ENCODE measurements at regions not wholly inside any gene's neighbourhood (a gene's known extent, or its start where the extent isn't known, plus 50 kb on each side); places are given as distances from the start of the nearest gene placed in this dataset.

- Mint-ChIP-seq H3K27me3 (ENCODE audit: unreplicated experiment) (no peaks in the 10 kb centered on the region), H3K4me3 (ENCODE audit: low read depth, unreplicated experiment) (no peak overlapping the region), H3K9me3 (ENCODE audit: low read depth, unreplicated experiment) (no peaks in the 10 kb centered on the region), H3K36me3 (ENCODE audit: insufficient read depth, unreplicated experiment) (no peaks in the 10 kb centered on the region), H3K27ac (ENCODE audit: unreplicated experiment) (no peak overlapping the region), H3K4me1 (ENCODE audit: low read depth, unreplicated experiment) (no peaks in the 10 kb centered on the region)
- no TSS peak for BruUV-seq (replicated peaks)
- no peak for TF ChIP-seq CTCF (IDR thresholded peaks at IDR 0.05; ENCODE audit: unreplicated experiment)
- CTCF ChIA-PET = no interaction called here
- intact Hi-C loops (cut with micrococcal nuclease; ENCODE audit: unreplicated experiment) = no loop called here
- DNase-seq = no peak
These were observed 456.0 kb upstream of the SOX9 start for GRCh38 chr17:71664861-71665260.

- no TSS peak for BruUV-seq (replicated peaks)
- TF ChIP-seq CTCF (IDR thresholded peaks at IDR 0.05; ENCODE audit: unreplicated experiment) = no peak
- intact Hi-C loops (cut with micrococcal nuclease; ENCODE audit: unreplicated experiment) = no loop called here
- Mint-ChIP-seq H3K4me1 (ENCODE audit: low read depth, unreplicated experiment) (no peaks in the 10 kb centered on the region), H3K27ac (ENCODE audit: unreplicated experiment) (no peak overlapping the region), H3K27me3 (ENCODE audit: unreplicated experiment) (no peaks in the 10 kb centered on the region), H3K9me3 (ENCODE audit: low read depth, unreplicated experiment) (no peaks in the 10 kb centered on the region), H3K4me3 (ENCODE audit: low read depth, unreplicated experiment) (no peak overlapping the region), H3K36me3 (ENCODE audit: insufficient read depth, unreplicated experiment) (no peaks in the 10 kb centered on the region)
- CTCF ChIA-PET = no interaction called here
- DNase-seq = no peak
These were observed 454.8 kb upstream of the SOX9 start for GRCh38 chr17:71666047-71666446.

- no TSS peak for BruUV-seq (replicated peaks)
- no peak for DNase-seq
- H3K4me3 Mint-ChIP-seq (ENCODE audit: low read depth, unreplicated experiment) = no peak overlapping the region
- no peaks in the 10 kb centered on the region for H3K9me3 Mint-ChIP-seq (ENCODE audit: low read depth, unreplicated experiment)
- H3K36me3 Mint-ChIP-seq (ENCODE audit: insufficient read depth, unreplicated experiment) = no peaks in the 10 kb centered on the region
- H3K4me1 Mint-ChIP-seq (ENCODE audit: low read depth, unreplicated experiment) = no peaks in the 10 kb centered on the region
- no peaks in the 10 kb centered on the region for H3K27me3 Mint-ChIP-seq (ENCODE audit: unreplicated experiment)
- TF ChIP-seq CTCF (IDR thresholded peaks at IDR 0.05; ENCODE audit: unreplicated experiment) = no peak
- intact Hi-C loops (cut with micrococcal nuclease; ENCODE audit: unreplicated experiment) = no loop called here
- CTCF ChIA-PET = no interaction called here
- H3K27ac Mint-ChIP-seq (ENCODE audit: unreplicated experiment) = no peak overlapping the region
These were observed 453.2 kb upstream of the SOX9 start for GRCh38 chr17:71667661-71668060.

GRCh38 chr17:71668807-71669206 is 452.0 kb upstream of the SOX9 start:
- H3K27ac Mint-ChIP-seq (ENCODE audit: unreplicated experiment) = no peak overlapping the region
- DNase-seq = no peak
- H3K4me3 Mint-ChIP-seq (ENCODE audit: low read depth, unreplicated experiment) = no peak overlapping the region
- TF ChIP-seq CTCF (IDR thresholded peaks at IDR 0.05; ENCODE audit: unreplicated experiment) = no peak
- intact Hi-C loops (cut with micrococcal nuclease; ENCODE audit: unreplicated experiment) = no loop called here
- H3K4me1 Mint-ChIP-seq (ENCODE audit: low read depth, unreplicated experiment) = no peaks in the 10 kb centered on the region
- no TSS peak for BruUV-seq (replicated peaks)
- CTCF ChIA-PET = no interaction called here
- no peaks in the 10 kb centered on the region for H3K9me3 Mint-ChIP-seq (ENCODE audit: low read depth, unreplicated experiment)
- H3K36me3 Mint-ChIP-seq (ENCODE audit: insufficient read depth, unreplicated experiment) = no peaks in the 10 kb centered on the region
- H3K27me3 Mint-ChIP-seq (ENCODE audit: unreplicated experiment) = no peaks in the 10 kb centered on the region

GRCh38 chr17:71677439-71677838 is 443.4 kb upstream of the SOX9 start:
- no peaks in the 10 kb centered on the region for H3K27me3 Mint-ChIP-seq (ENCODE audit: unreplicated experiment)
- H3K4me3 Mint-ChIP-seq (ENCODE audit: low read depth, unreplicated experiment) = no peak overlapping the region
- TF ChIP-seq CTCF (IDR thresholded peaks at IDR 0.05; ENCODE audit: unreplicated experiment) = no peak
- no peaks in the 10 kb centered on the region for H3K36me3 Mint-ChIP-seq (ENCODE audit: insufficient read depth, unreplicated experiment)
- no TSS peak for BruUV-seq (replicated peaks)
- H3K4me1 Mint-ChIP-seq (ENCODE audit: low read depth, unreplicated experiment) = peaks cover 9% of the 10 kb centered on the region
- intact Hi-C loops (cut with micrococcal nuclease; ENCODE audit: unreplicated experiment) = no loop called here
- no peak for DNase-seq
- no peaks in the 10 kb centered on the region for H3K9me3 Mint-ChIP-seq (ENCODE audit: low read depth, unreplicated experiment)
- CTCF ChIA-PET = no interaction called here
- H3K27ac Mint-ChIP-seq (ENCODE audit: unreplicated experiment) = no peak overlapping the region
